ENCODE measurements at regions not wholly inside any gene's neighbourhood (a gene's known extent, or its start where the extent isn't known, plus 50 kb on each side); places are given as distances from the start of the nearest gene placed in this dataset.

DNA sequence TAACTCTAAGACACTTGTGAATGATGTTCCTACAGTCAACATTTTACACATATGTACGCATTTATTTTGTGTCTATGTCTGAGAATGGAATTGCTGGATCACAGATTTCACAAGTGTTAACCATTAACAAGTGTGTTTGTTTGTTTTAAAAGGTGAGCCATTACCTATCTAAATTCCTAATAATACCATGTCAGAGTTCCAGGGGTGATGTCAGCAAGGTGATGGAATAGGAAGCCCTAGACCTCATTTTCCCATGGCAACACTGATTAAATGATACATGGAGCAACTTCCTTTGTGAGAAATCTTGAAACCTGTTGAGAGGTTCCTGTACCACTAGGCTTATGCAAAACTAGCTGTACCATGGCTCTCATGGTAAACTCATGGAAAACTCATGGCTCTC, 309.7 kb downstream of the CYLC2 start:
- H2AFZ ChIP-seq (ENCODE audit: low read length) = no peak overlapping the region
- H3K4me1 ChIP-seq (ENCODE audit: insufficient read depth, low read length, severe bottlenecking) = no peaks in the 10 kb centered on the region
- H3K36me3 ChIP-seq (ENCODE audit: insufficient read depth, low read length) = no peaks in the 10 kb centered on the region
- no peaks in the 10 kb centered on the region for H3K9me2 ChIP-seq (ENCODE audit: low read depth, low read length)
- H3K27ac ChIP-seq (ENCODE audit: low read depth, low read length, poor library complexity, severe bottlenecking) = no peak overlapping the region
- no peaks in the 10 kb centered on the region for H3F3A ChIP-seq (ENCODE audit: insufficient read depth, low read length)
- no peak overlapping the region for H3K4me3 ChIP-seq (ENCODE audit: low read depth, low read length, poor library complexity, severe bottlenecking)
- H3K27me3 ChIP-seq (ENCODE audit: insufficient read depth, low read length) = no peaks in the 10 kb centered on the region
- TF ChIP-seq EZH2 (IDR thresholded peaks at IDR 0.05; ENCODE audit: borderline replicate concordance, low read length) = no peak
- TF ChIP-seq, protein P1, sequence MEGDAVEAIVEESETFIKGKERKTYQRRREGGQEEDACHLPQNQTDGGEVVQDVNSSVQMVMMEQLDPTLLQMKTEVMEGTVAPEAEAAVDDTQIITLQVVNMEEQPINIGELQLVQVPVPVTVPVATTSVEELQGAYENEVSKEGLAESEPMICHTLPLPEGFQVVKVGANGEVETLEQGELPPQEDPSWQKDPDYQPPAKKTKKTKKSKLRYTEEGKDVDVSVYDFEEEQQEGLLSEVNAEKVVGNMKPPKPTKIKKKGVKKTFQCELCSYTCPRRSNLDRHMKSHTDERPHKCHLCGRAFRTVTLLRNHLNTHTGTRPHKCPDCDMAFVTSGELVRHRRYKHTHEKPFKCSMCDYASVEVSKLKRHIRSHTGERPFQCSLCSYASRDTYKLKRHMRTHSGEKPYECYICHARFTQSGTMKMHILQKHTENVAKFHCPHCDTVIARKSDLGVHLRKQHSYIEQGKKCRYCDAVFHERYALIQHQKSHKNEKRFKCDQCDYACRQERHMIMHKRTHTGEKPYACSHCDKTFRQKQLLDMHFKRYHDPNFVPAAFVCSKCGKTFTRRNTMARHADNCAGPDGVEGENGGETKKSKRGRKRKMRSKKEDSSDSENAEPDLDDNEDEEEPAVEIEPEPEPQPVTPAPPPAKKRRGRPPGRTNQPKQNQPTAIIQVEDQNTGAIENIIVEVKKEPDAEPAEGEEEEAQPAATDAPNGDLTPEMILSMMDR (IDR thresholded peaks at IDR 0.05; ENCODE audit: low read length) = no peak
- no peak overlapping the region for H3K9ac ChIP-seq (ENCODE audit: low read length)
- no peaks in the 10 kb centered on the region for H3K79me2 ChIP-seq (ENCODE audit: insufficient read depth, low read length)
- H3K9me3 ChIP-seq (ENCODE audit: low read length) = no peaks in the 10 kb centered on the region
- no peak overlapping the region for H3K4me2 ChIP-seq (ENCODE audit: low read length)
- no peaks in the 10 kb centered on the region for H4K20me1 ChIP-seq (ENCODE audit: insufficient read depth, low read length)

DNA sequence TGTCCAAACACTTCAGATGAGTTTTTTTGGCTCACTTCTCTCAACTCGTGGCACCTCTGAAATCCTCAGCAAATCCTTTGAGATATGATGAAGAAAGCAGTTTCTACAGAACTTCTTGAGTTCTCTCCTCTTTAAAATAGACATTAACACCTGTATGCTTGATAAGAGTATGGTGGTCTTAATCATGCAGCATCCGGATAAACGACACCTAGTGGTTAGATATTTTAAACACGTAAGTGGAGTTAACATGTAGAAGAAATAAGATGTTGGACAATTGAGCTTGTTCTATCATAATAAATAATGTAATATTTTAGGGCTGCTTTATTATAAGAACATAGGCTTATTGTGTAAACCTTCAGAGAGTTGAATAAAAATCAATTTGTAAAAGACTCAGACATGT, 324.8 kb downstream of the CYLC2 start:
- TF ChIP-seq, protein P1 (IDR thresholded peaks at IDR 0.05; ENCODE audit: low read length) = peak; percentile 52
- no peak for TF ChIP-seq EZH2 (IDR thresholded peaks at IDR 0.05; ENCODE audit: borderline replicate concordance, low read length)
- Histone ChIP-seq H3K79me2 (ENCODE audit: insufficient read depth, low read length) (no peaks in the 10 kb centered on the region), H3K27ac (ENCODE audit: low read depth, low read length, poor library complexity, severe bottlenecking) (no peak overlapping the region), H3K9me3 (ENCODE audit: low read length) (no peaks in the 10 kb centered on the region), H3K9ac (ENCODE audit: low read length) (no peak overlapping the region), H3K27me3 (ENCODE audit: insufficient read depth, low read length) (no peaks in the 10 kb centered on the region), H2AFZ (ENCODE audit: low read length) (no peak overlapping the region), H4K20me1 (ENCODE audit: insufficient read depth, low read length) (no peaks in the 10 kb centered on the region), H3K4me1 (ENCODE audit: insufficient read depth, low read length, severe bottlenecking) (no peaks in the 10 kb centered on the region), H3K4me2 (ENCODE audit: low read length) (no peak overlapping the region), H3K4me3 (ENCODE audit: low read depth, low read length, poor library complexity, severe bottlenecking) (no peak overlapping the region), H3F3A (ENCODE audit: insufficient read depth, low read length) (no peaks in the 10 kb centered on the region), H3K36me3 (ENCODE audit: insufficient read depth, low read length) (no peaks in the 10 kb centered on the region), H3K9me2 (ENCODE audit: low read depth, low read length) (no peaks in the 10 kb centered on the region)

DNA sequence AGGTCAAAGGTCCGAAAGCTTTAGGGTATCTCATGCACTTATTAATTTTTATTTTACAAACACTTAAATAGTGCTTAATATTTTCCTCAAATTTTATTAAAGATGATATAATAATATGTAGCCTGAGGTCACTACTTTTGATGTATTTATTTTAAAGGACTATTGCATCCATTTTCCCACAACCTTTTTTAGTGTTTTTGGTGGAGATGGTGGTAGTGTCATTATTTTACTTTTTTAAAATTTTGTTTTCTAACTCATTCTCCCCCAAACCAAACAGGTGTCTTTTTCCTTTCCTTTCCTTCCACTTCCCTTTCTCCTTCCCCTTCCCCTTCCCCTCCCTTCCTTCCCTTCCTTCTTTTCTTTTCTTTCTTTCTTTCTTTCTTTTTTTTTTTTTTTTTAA, 328.6 kb downstream of the CYLC2 start:
- H3K27ac ChIP-seq (ENCODE audit: low read depth, low read length, poor library complexity, severe bottlenecking) = no peak overlapping the region
- H3K4me3 ChIP-seq (ENCODE audit: low read depth, low read length, poor library complexity, severe bottlenecking) = no peak overlapping the region
- H3K9me2 ChIP-seq (ENCODE audit: low read depth, low read length) = no peaks in the 10 kb centered on the region
- H3K79me2 ChIP-seq (ENCODE audit: insufficient read depth, low read length) = no peaks in the 10 kb centered on the region
- no peak overlapping the region for H3K9ac ChIP-seq (ENCODE audit: low read length)
- H3K4me2 ChIP-seq (ENCODE audit: low read length) = no peak overlapping the region
- no peaks in the 10 kb centered on the region for H3K9me3 ChIP-seq (ENCODE audit: low read length)
- H3K27me3 ChIP-seq (ENCODE audit: insufficient read depth, low read length) = no peaks in the 10 kb centered on the region
- H3K4me1 ChIP-seq (ENCODE audit: insufficient read depth, low read length, severe bottlenecking) = no peaks in the 10 kb centered on the region
- no peaks in the 10 kb centered on the region for H3F3A ChIP-seq (ENCODE audit: insufficient read depth, low read length)
- TF ChIP-seq, protein P1 (IDR thresholded peaks at IDR 0.05; ENCODE audit: low read length) = no peak
- no peak for TF ChIP-seq EZH2 (IDR thresholded peaks at IDR 0.05; ENCODE audit: borderline replicate concordance, low read length)
- H3K36me3 ChIP-seq (ENCODE audit: insufficient read depth, low read length) = no peaks in the 10 kb centered on the region
- H4K20me1 ChIP-seq (ENCODE audit: insufficient read depth, low read length) = no peaks in the 10 kb centered on the region
- no peak overlapping the region for H2AFZ ChIP-seq (ENCODE audit: low read length)
